Brain microvascular endothelial cell (primary cell): ENCODE measurements at regions not wholly inside any gene's neighbourhood (a gene's known extent, or its start where the extent isn't known, plus 50 kb on each side); places are given as distances from the start of the nearest gene placed in this dataset.
"Not testable (repeated sequence)": the region's sequence is repeated elsewhere in the genome, so short reads cannot be mapped to it uniquely, and the experiment has no call there.

Source experiments
- DNase-seq: peaks from one replicate; pipeline ENCODE4 v3.0.0-alpha.2; 2020
- H3K27ac ChIP-seq: fragments of 250-450 bp; sonication (Bioruptor Pico); 2 replicates; pipeline ENCODE4 v1.5.1; 2020; ENCODE audit warnings: mild to moderate bottlenecking, moderate library complexity
- H3K27me3 ChIP-seq: fragments of 250-450 bp; sonication (Bioruptor Pico); replicated peaks from 2 replicates; pipeline ENCODE4 v1.5.1; 2020; ENCODE audit warnings: mild to moderate bottlenecking
- H3K36me3 ChIP-seq: fragments of 250-450 bp; sonication (Bioruptor Pico); replicated peaks from 2 replicates; pipeline ENCODE4 v1.5.1; 2020; ENCODE audit warnings: mild to moderate bottlenecking
- H3K4me3 ChIP-seq: 2 replicates; pipeline ENCODE4 v1.5.1; 2011; ENCODE audit warnings: low read depth, mild to moderate bottlenecking, control low read depth, low read length, moderate library complexity
- in situ Hi-C: cut with HindIII; loops from 2 replicates; pipeline ENCODE4 v1.10.0; 2017; ENCODE audit warnings: low sequenced_read_pairs, low pct_ligation_motif_present
- TF ChIP-seq, protein P1 (sequence below): IDR thresholded peaks from 2 replicates; pipeline ENCODE4 v1.5.1; 2011; ENCODE audit warnings: low read depth, mild to moderate bottlenecking, moderate library complexity, low read length, control low read depth, inconsistent platforms; ENCODE audit errors: missing control alignments

DNA sequence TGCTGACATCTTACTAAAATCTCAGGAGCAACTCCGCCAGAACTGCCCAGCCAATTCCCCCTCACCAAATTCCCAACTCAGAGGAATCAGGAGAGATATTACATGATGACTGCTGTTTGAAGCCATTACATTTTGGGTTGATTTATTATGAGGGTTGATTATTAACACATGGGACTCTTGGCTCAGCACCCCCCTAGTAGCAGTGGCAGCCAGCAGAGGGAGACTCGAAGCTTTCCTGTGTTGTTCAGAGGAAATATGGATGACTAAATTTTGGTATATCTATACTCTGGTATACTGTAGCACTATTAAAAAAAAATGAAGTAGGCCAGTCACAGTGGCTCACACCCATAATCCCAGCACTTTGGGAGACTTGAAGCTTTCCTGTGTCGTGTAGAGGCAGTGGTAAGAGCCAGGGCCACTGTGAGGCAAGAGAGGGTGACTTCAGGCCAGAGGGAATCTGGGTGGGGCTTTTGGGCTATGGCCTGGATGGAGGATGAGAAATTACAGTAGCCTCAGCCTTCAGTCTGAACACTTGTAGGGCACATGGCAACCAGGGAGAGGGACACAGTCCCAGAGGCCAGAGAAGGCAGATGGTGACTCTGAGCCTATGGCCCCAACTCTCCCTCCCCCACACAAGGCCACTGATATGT lies 111.4 kb downstream of the LHX2 start:
- in situ Hi-C loops: no loop called here

DNA sequence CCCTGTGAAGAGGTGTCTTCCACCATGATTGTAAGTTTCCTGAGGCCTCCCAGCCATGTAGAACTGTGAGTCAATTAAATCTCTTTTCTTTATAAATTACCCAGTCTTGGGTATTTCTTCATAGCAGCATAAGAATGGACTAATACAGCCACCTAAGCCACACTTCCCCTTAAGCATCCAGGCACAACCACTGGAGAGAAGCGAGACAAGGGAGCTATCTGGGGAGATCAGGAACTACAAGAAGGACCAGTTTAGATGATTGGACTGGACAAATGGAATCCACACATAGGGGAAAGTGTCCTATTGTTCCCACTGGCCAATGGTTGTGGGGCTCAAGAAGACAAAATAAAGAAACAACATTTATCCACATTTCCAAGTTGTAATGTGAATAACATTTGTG lies 112.1 kb downstream of the LHX2 start:
- H3K27me3 ChIP-seq: peaks cover 13% of the 10 kb centered on the region
- H3K27ac ChIP-seq, H3K4me3 ChIP-seq, H3K36me3 ChIP-seq, DNase-seq, in situ Hi-C loops: not testable (repeated sequence)

More for the DNA sequence above, 111.4 kb downstream of the LHX2 start:
- peaks cover 13% of the 10 kb centered on the region for H3K27me3 ChIP-seq
- no peak overlapping the region for H3K27ac ChIP-seq
- TF ChIP-seq, protein P1, sequence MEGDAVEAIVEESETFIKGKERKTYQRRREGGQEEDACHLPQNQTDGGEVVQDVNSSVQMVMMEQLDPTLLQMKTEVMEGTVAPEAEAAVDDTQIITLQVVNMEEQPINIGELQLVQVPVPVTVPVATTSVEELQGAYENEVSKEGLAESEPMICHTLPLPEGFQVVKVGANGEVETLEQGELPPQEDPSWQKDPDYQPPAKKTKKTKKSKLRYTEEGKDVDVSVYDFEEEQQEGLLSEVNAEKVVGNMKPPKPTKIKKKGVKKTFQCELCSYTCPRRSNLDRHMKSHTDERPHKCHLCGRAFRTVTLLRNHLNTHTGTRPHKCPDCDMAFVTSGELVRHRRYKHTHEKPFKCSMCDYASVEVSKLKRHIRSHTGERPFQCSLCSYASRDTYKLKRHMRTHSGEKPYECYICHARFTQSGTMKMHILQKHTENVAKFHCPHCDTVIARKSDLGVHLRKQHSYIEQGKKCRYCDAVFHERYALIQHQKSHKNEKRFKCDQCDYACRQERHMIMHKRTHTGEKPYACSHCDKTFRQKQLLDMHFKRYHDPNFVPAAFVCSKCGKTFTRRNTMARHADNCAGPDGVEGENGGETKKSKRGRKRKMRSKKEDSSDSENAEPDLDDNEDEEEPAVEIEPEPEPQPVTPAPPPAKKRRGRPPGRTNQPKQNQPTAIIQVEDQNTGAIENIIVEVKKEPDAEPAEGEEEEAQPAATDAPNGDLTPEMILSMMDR: peak; percentile 71
- H3K4me3 ChIP-seq: no peak overlapping the region
- no peaks in the 10 kb centered on the region for H3K36me3 ChIP-seq
- no peak for DNase-seq

GRCh38 chr9:124124729-124125650 lies 113.4 kb downstream of the LHX2 start:
- Histone ChIP-seq H3K27ac (no peak overlapping the region), H3K4me3 (no peak overlapping the region), H3K36me3 (no peaks in the 10 kb centered on the region), H3K27me3 (peaks cover 13% of the 10 kb centered on the region)
- in situ Hi-C loops: loop anchor here (25.0 kb wide), 1 partner anchor 187 kb away; no protein-coding TSS in a partner anchor
- TF ChIP-seq, protein P1: no peak
- DNase-seq: no peak

GRCh38 chr9:124125651-124125977 lies 114.0 kb downstream of the LHX2 start:
- TF ChIP-seq, protein P1: no peak
- Histone ChIP-seq H3K27me3 (peaks cover 13% of the 10 kb centered on the region), H3K27ac (no peak overlapping the region), H3K4me3 (no peak overlapping the region), H3K36me3 (no peaks in the 10 kb centered on the region)
- no peak for DNase-seq
- in situ Hi-C loops: loop anchor here (25.0 kb wide), 1 partner anchor 187 kb away; no protein-coding TSS in a partner anchor

DNA sequence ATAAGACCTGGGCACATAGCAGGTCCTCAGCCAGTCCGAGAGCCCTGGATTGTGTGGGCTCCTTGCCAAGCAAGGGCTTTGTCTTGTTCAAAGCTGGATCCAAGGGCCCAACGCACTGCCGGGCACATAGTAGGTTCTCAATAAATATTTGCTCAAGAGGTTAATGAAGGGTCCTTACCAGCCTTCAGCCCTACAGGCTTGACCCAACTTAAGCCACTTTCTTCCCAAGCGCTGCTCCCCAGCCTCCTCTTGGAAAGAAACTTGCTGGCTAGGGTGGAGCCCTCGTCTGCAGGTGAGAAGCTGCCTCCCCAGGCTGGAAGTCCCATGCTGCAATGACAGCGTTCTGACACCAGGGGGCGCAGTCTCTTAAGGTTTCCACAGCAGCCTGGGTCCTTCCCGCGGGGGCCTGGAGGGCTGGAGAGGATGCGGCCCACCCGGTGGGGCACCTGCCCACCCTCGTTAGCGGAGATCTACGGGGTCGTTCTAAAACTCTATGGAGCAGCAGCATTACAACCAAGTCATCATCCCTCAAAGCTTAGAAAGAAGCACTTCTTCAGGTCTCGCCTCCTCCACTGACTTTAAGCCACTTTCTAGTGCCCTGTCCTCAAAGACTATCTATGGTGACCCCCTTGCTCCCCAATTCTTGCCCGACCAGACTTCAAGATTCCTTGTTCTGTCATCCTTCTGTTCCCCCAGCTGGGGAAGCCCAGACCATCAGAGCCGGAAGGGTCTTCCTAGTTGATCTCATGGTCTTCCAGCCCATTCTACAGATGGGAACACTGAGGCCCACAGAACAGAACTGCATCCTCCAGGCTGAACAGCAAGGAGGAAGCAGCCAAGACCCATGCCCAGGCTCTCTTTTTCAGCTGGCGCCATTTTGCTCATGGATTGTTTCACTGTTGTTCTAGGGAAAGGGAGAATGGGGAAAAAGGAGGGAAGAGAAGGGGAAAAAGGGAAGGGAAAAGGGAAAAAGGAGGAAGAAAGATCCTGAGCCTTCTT lies 115.4 kb downstream of the LHX2 start:
- no peak overlapping the region for H3K27ac ChIP-seq
- TF ChIP-seq, protein P1: peak; percentile 96
- H3K27me3 ChIP-seq: peaks cover 13% of the 10 kb centered on the region
- DNase-seq: peak; percentile 53
- no peaks in the 10 kb centered on the region for H3K36me3 ChIP-seq
- H3K4me3 ChIP-seq: no peak overlapping the region
- in situ Hi-C loops: loop anchor here (25.0 kb wide), 1 partner anchor 185 kb away; no protein-coding TSS in a partner anchor
